Lung (tissue), 11 donors: ENCODE measurements at regions not wholly inside any gene's neighbourhood (a gene's known extent, or its start where the extent isn't known, plus 50 kb on each side); places are given as distances from the start of the nearest gene placed in this dataset.

ENCODE experiments used
- ATAC-seq: fragments of 200-7000 bp; cut with Tn5 transposase; one replicate; pipeline ENCODE4 v1.9.1; 2020; ENCODE audit warnings: moderate number of reproducible peaks; ENCODE audit not compliant: insufficient read depth, low FRiP score
- DNase-seq, 3 donors: peaks; one replicate each; pipeline ENCODE4 v3.0.0-alpha.2; 2013 to 2017
- H3K27ac ChIP-seq, 2 donors: one replicate each; pipeline ENCODE4 v1.5.1; 2013; ENCODE audit warnings: mild to moderate bottlenecking in 2 of 2, moderate library complexity in 2 of 2, control low read depth in 1 of 2, inconsistent platforms in 1 of 2, low read depth in 1 of 2, low read length in 1 of 2
- H3K27me3 ChIP-seq, 3 donors: one replicate each; pipeline ENCODE4 v1.5.1; 2013; ENCODE audit warnings: low read length in 2 of 3; ENCODE audit not compliant: control insufficient read depth in 3 of 3, insufficient read depth in 3 of 3
- H3K36me3 ChIP-seq, 4 donors: one replicate each; pipeline ENCODE4 v1.5.1; 2013; ENCODE audit warnings: low read length in 4 of 4, mild to moderate bottlenecking in 1 of 4, moderate library complexity in 1 of 4; ENCODE audit not compliant: control insufficient read depth in 4 of 4, insufficient read depth in 4 of 4
- H3K4me1 ChIP-seq, 5 donors: one replicate each; pipeline ENCODE4 v1.5.1; 2013; ENCODE audit warnings: low read length in 5 of 5, mild to moderate bottlenecking in 2 of 5, moderate library complexity in 1 of 5; ENCODE audit not compliant: control insufficient read depth in 5 of 5, insufficient read depth in 5 of 5
- H3K4me3 ChIP-seq: one replicate; pipeline ENCODE4 v1.5.1; 2013; ENCODE audit warnings: mild to moderate bottlenecking, control low read depth, moderate library complexity
- H3K9ac ChIP-seq, 2 donors: one replicate each; pipeline ENCODE4 v1.5.1; 2013; ENCODE audit warnings: low read length in 2 of 2, control low read depth in 1 of 2; ENCODE audit not compliant: insufficient read depth in 1 of 2
- H3K9me3 ChIP-seq, 4 donors: one replicate each; pipeline ENCODE4 v1.5.1; 2013; ENCODE audit warnings: low read length in 3 of 4, mild to moderate bottlenecking in 1 of 4, moderate library complexity in 1 of 4; ENCODE audit not compliant: control insufficient read depth in 4 of 4, insufficient read depth in 3 of 4
- CTCF ChIP-seq: IDR thresholded peaks from 2 replicates; pipeline ENCODE4 v1.5.1; 2012; ENCODE audit warnings: mild to moderate bottlenecking; ENCODE audit errors: control extremely low read depth, extremely low read depth
- WGBS, 2 donors: extraction: QIAGEN DNeasy Blood & Tissue Kit; methylation state at CpG; one replicate each; pipeline ENCODE4 v1.1.7; 2013; 5-methylcytosine and 5-hydroxymethylcytosine counted together
- donor health status: control.
- donor health status: control.
- donor health status: Bipolar disorder and iron deficiency.
- donor health status: healthy.
- donor health status: DM: yes; HTN: yes; CAD: no.

DNA sequence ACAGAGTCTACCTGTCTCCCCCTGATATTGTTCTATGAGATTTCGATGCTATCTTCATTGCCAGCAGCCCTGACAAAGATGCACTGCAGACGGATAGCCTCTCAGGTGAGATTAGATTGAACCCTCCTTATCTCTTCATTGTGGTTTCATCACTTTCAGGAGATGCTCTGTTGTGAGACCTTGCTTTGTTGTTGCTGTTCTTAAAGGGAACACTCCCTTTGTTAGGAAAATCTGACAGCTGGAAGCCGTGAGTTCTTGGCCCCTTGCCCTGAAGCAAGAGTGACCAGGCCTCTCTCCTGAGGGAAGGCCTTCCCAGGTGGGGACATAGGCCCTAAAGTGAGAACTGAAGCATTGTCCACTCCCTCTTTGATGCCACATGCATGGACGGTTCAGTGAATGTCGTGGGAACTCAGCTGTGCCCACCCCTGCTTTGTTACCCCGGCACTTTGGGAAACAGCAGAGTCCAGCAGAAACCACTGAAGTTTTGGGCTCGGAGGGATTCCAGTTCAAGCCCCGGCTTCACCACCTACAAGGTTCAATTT is 976.1 kb downstream of the TBC1D22A start:
- WGBS, 2 donors, result 69 to 74% methylated on average over 8 of the region's 8 CpGs
- no peaks in the 10 kb centered on the region for H3K27me3 ChIP-seq
- H3K27ac ChIP-seq, result no peak overlapping the region
- H3K36me3 ChIP-seq, result no peaks in the 10 kb centered on the region
- TF ChIP-seq CTCF, result no peak
- ATAC-seq (no peak), DNase-seq (no peak)
- H3K9me3 ChIP-seq, result no peaks in the 10 kb centered on the region
- no peak overlapping the region for H3K9ac ChIP-seq
- no peaks in the 10 kb centered on the region for H3K4me1 ChIP-seq
- H3K4me3 ChIP-seq, result no peak overlapping the region

- WGBS, 2 donors, result 81% methylated on average over 15 of the region's 15 CpGs
- ATAC-seq, result no peak
- H3K9me3 ChIP-seq, result peaks cover 0 to 4% (median 0%) of the 10 kb centered on the region in 4 donors
- TF ChIP-seq CTCF, result no peak
- no peak for DNase-seq
- H3K27me3 ChIP-seq, result no peaks in the 10 kb centered on the region
- H3K27ac ChIP-seq, result no peak overlapping the region
- no peaks in the 10 kb centered on the region for H3K36me3 ChIP-seq
- no peak overlapping the region for H3K4me3 ChIP-seq
- no peaks in the 10 kb centered on the region for H3K4me1 ChIP-seq
- no peak overlapping the region for H3K9ac ChIP-seq
These were observed 974.0 kb downstream of the TBC1D22A start for GRCh38 chr22:47736186-47737034.

GRCh38 chr22:47734511-47734910 is 972.1 kb downstream of the TBC1D22A start:
- no peak for ATAC-seq
- no peaks in the 10 kb centered on the region for H3K27me3 ChIP-seq
- no peak overlapping the region for H3K9ac ChIP-seq
- no peak for DNase-seq
- no peaks in the 10 kb centered on the region for H3K4me1 ChIP-seq
- H3K4me3 ChIP-seq, result no peak overlapping the region
- 82 to 89% methylated on average over 7 of the region's 7 CpGs for WGBS, 2 donors
- H3K36me3 ChIP-seq, result no peaks in the 10 kb centered on the region
- no peak overlapping the region for H3K27ac ChIP-seq
- peaks cover 0 to 5% (median 1%) of the 10 kb centered on the region in 4 donors for H3K9me3 ChIP-seq
- TF ChIP-seq CTCF, result no peak
